ENCODE measurements at regions not wholly inside any gene's neighbourhood (a gene's known extent, or its start where the extent isn't known, plus 50 kb on each side); places are given as distances from the start of the nearest gene placed in this dataset.
A peak's percentile ranks its signal among the peaks of the same experiment; 100 is the strongest.
"Not testable (repeated sequence)": the region's sequence is repeated elsewhere in the genome, so short reads cannot be mapped to it uniquely, and the experiment has no call there.

DNA sequence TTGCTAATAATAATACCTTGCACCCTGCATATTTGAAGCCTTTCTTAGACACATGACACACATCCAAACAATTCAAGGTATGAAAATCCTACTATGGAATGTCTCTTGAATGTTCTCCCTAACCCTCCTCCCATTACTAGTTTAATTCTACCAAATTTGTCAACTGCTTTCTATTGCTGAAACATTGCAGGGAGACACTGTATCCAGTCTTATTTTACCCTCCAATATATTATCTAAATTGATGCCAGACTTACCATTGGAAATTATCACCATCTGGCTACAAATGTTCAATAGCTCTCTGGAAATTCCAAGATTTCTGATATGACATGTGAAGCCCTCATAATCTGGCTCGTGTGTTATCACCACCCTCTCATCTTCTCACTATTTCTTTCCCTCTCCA, 1027.3 kb upstream of the CITED2 start:
- no peak for DNase-seq
- ATAC-seq (ENCODE audit: poor library complexity), result no peak
- intact Hi-C loops (cut with DNase I), result no loop called here

DNA sequence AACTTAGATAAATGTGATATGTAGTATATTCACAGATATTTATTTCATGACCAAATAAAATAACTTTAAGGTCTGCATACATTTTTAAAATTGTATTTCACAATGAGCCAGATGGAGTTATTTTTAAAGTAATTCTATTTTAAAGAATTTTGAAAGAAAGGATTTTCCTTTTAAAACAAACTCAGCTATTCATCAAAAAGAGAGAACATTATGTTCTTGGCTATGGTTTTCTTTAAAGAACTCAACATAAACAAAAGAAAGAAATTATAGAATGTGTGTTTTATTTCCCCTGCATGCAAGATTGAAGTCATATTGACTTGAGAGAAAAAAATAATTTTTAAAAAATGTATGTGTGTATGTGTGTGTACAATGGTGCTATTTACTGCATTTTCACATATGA, 1023.6 kb upstream of the CITED2 start:
- intact Hi-C loops (cut with DNase I), result no loop called here
- ATAC-seq (ENCODE audit: poor library complexity), result no peak
- no peak for DNase-seq

DNA sequence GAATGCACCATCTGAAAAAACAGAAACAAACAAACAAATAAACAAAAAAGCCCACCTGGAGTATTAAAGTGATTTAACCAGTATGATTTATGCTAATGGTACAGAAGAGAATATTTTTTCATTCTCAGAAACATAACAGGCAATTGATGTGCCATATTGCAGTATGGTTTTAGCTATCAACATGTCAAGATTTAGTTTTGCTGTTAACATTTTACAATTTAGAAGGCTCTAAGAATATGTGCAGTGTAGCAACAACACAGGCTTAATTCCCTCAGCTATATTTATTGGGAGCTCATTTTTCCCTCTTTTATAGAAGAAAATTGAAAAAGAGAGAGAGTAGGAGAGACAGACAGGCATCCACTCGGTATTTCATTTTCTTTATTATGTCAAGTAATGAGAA, 1022.7 kb upstream of the CITED2 start:
- ATAC-seq (ENCODE audit: poor library complexity), result no peak
- intact Hi-C loops (cut with DNase I), result no loop called here
- no peak for DNase-seq

DNA sequence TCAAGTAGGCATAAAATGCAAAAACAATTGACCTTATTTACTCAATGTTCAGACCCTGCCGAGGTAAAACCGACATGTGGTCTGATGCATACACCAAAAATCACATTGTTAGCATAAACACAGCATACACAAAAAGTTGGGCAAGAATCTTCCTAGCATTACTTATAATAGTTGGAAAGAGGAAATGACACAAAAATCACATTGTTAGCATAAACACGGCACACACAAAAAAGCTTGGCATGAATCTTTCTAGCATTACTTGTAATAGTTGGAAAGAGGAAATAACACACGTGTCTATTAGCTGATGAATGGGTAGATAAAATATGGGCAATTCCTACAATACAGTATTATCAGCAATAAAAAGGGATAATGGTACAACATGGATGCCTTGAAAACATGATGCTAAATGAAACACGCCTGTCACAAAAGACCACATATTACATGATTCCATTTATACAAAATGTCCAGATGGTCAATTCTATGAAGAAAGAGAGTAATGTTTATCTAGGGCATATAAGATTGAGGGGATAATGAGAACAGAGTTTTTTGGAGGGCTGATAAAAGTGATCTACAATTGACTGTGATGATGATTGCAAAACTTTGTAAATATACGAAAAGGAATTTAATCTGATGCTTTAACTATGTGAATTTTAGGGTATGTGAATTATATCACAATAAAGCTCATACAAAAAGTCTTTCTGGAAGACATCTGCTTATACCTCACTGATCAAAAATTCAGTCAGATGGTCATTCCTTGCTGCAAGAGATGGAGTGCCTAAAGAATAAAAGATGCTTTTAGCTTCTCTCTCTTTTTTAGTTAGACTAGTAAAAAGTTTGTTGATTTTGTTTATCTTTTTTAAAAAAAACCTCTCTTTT, 1019.5 kb upstream of the CITED2 start:
- no peak for DNase-seq
- intact Hi-C loops (cut with DNase I), result no loop called here
- ATAC-seq (ENCODE audit: poor library complexity), result no peak

DNA sequence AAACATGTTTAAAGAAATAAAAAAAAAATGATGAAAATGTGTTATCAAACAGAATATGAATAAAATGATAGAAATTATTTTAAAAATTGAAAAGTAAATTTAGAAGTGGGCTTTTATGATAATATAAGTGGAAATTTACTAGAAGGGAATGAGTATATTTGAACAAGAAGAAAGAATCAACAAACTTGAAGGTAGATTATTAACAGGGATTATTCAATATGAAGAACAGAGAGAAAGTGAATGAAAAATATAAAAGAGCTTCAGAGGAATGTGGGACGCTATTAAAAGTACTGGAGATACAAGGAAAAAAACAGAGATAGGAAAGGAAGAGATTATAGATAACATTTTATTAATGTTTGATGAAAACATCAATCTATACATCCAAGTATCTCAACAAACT, 1014.4 kb upstream of the CITED2 start:
- DNase-seq (no peak), ATAC-seq (ENCODE audit: poor library complexity) (no peak)
- intact Hi-C loops (cut with DNase I), result no loop called here

DNA sequence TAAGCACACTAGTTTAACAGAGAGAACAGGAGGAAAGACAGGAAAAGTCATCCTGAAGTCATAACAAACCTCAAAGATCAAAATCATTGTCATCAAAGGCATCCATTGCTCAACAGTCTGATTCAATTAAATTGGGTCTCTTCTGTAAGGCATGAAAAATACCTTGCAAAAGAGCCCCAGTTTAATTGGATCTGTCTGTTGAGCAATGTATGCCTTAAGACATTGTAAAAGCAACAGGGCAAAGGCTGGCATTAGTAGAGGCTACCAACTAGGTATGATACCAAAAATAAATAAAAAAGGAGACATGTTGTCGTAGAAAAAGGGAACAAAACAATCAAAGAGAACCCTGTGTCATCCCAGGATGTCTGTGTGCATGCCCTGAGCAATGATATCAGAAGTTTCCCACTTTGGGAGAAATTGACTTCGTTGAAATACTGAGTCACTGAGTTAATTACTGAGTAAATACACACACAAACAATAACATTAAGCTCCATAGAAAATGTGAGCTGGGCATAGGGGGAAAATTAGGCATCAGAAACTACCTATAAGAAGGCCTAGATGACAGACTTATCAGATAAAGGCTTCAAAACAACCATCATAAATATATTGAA, 1013.8 kb upstream of the CITED2 start:
- no peak for DNase-seq

DNA sequence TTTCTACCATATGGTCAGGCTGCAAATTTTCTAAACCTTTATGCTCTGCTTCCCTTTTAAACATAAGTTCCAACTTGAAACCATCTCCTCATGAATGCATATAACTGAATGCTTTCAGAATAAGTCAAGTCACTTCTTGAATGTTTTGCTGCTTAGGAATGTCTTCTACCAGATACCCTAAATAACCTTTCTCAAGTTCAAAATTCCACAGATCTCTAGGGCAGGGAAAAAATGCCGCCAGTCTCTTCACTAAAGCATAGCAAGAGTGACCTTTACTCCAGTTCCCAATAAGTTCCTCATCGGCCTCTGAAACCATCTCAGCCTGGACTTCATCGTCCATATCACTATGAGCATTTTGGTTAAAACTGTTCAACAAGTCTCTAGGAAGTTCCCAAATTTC, 1011.2 kb upstream of the CITED2 start:
- ATAC-seq (ENCODE audit: poor library complexity), result no peak

More for the DNA sequence above, 1013.8 kb upstream of the CITED2 start:
- intact Hi-C loops (cut with DNase I), result no loop called here
- no peak for ATAC-seq (ENCODE audit: poor library complexity)

DNA sequence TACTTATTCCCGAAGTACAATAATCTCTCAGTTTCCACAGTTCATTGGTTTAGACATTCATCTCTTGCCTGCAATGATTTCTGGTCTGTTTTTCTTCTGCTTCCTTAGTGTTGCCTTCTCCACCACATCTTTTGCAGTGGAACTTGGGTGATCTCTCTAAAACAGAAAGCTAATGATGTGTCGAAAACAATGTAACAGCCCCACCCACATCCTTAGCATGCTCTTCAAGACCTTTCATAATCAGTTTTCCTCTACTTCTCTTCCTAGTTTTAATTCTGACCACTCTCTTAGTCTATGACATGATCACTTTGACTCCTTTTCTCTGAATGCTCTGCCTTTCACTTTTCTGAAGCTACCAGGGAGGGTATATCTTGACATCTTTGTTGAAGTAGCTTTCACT, 1007.9 kb upstream of the CITED2 start:
- DNase-seq, result no peak
- no peak for ATAC-seq (ENCODE audit: poor library complexity)
- intact Hi-C loops (cut with DNase I), result no loop called here

More for the DNA sequence above, 1011.2 kb upstream of the CITED2 start:
- DNase-seq, result no peak
- intact Hi-C loops (cut with DNase I), result no loop called here

DNA sequence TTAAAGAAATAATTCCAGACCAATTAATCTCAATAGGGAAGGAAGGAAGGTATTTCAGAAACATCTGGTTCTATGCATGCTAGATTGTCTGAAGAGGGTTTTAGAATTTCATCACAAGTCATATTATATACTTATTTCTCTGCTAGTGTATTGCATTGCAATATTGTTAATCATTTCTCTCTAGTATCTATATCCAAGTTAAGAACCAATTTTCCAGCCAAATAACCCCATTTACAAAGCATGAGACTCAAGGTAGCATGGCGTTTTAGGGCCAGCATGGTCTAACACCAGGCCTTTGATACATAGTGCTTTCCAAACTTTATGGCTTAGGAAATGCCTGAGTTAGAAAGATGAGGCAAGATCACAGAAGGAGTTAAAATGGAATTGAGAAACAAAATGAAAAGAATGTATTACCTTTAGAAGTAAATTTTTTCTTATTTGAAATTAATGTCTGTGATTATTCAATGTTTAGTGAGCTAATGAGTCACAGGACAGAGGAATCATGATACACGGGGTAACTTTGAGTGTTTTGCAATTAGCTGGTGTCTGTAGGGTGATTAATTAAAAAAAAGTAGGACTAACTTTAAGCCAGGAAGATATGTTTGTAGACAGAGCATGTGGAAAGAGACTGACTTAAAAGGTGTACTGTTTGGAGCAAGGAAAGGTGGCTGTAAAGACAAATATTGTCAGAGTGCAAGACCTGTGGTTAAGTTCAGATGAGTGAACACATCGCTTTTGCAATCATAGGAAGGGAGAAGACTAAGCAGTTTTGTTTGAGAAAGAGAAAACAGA, 1006.2 kb upstream of the CITED2 start:
- ATAC-seq (ENCODE audit: poor library complexity), result no peak
- DNase-seq, result no peak
- intact Hi-C loops (cut with DNase I), result no loop called here

DNA sequence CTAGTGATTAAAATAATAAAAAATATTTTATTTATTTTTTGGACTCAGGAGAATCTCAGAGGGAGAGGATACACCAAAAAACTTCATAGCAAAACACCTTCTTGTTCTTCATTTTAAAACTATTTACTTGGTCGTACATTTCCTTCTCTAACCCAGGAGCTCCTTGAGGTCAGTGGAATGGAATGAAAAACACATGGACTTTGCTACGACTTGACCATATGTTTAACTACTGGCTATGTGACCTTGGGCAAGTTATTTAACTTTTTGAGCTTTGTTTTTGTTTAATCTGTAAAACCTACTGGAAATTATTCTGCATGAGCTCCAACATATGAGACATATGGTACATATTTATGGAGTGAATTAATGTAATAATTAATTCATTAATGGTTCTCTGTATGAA, 1005.5 kb upstream of the CITED2 start:
- no peak for DNase-seq
- intact Hi-C loops (cut with DNase I), result no loop called here
- no peak for ATAC-seq (ENCODE audit: poor library complexity)

DNA sequence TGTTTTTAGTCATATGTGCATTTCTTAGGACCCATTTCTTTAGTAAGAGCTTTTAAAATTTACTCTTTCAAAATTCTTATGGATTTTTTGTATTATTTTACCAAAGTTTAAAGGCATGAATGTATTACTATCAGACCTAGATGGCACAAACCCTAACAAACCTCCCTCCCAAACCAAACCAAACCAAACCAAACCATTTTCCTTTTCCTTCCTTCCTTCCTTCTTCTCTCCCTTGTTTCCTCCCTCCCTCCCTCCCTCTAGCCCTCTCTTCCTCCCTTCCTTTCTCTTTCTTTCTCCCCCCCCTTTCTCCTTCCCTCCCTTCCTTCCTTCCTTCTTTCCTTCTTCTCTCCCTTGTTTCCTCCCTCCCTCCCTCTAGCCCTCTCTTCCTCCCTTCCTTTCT, 1001.8 kb upstream of the CITED2 start:
- ATAC-seq (ENCODE audit: poor library complexity), result no peak
- intact Hi-C loops (cut with DNase I), result no loop called here
- DNase-seq, result no peak

DNA sequence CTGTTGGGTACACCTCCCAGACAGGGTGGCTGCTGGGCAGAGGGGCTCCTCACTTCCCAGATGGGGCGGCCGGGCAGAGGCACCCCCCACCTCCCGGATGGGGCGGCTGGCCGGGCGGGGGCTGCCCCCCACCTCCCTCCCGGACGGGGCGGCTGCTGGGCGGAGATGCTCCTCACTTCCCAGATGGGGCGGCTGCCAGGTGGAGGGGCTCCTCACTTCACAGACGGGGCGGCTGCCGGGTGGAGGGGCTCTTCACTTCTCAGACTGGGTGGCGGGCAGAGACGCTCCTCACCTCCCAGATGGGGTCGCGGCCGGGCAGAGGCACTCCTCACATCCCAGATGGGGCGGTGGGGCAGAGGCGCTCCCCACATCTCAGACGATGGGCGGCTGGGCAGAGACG, 999.3 kb upstream of the CITED2 start:
- ATAC-seq (ENCODE audit: poor library complexity); DNase-seq; intact Hi-C loops (cut with DNase I): not testable (repeated sequence)

DNA sequence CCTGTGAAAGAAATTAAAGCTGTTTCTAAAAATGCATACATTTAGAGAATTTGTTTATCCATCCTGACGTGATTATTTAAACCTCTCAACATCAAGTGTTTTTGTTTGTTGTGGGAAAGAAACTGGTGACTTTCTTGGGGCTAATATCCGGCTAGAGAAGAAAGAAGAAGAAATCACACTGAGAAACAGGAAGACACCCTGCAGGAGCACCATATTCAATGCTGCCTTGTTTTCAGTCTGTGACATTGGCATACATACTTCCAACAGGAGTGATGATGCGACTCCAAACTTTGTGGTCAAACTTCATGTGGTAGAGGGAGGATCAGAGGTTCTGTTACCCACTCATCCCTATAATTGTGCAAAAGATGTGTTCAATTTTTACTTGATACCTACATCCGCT, 997.6 kb upstream of the CITED2 start:
- DNase-seq, result no peak
- intact Hi-C loops (cut with DNase I), result no loop called here
- no peak for ATAC-seq (ENCODE audit: poor library complexity)

DNA sequence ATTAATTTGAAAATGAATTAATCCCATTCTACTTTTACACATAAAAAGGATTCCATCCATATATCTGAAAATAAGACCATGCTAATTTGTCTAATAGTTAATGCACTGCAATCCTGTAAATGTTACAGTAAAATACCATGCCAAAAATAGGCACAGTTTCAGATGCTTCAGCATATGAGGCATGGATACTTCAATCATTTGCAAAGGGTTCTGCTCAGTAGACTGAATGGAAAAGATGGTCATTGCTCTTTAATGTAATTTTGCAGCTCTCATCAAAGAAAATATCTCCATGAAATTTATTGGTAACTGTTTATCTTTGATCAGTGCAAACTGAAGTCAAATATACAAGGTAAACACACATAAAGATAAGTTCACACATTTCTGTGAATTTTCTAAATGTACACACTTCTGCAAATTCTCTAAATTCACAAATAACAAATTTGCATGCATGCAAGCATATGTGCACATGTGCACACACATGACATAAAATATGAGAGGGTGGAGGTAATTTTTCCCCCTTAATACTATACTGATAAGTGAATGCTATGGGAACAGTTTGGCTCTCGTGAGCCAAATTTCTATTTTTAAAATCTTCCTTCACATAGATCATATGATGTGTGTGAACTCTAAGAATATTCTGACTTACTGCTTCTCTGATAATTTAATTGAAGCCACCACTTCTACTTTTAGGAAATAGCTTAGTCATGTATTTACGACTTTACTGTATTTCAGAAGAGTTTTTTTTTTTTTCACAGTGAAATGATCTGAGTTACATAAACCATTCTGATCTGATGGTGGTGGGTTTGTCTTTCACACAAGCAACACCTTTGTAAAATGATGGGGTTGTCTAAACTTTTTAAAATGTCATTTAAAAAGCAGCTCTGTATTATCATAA, 996.8 kb upstream of the CITED2 start:
- DNase-seq (no peak), ATAC-seq (ENCODE audit: poor library complexity) (peak; percentile 45)
- intact Hi-C loops (cut with DNase I), result no loop called here

DNA sequence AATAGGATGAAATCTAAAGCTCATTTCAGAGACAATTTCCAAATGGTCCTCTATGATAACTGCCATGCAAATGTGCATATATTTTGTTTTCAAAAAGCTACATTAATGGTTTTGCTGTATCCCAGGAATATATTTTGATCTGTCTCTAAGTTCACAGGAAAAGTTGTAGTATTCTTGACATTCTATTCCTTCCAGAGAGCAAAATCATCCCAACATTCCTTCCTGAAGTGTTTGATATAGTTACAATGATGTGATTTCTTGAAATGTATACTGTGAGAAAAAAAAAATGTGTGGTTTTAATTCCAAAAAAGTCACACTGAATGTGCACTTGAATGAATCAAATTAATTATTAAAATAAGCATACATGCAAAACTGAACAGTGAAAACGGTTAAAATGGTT, 996.0 kb upstream of the CITED2 start:
- intact Hi-C loops (cut with DNase I), result no loop called here
- DNase-seq, result no peak
- ATAC-seq (ENCODE audit: poor library complexity), result no peak

DNA sequence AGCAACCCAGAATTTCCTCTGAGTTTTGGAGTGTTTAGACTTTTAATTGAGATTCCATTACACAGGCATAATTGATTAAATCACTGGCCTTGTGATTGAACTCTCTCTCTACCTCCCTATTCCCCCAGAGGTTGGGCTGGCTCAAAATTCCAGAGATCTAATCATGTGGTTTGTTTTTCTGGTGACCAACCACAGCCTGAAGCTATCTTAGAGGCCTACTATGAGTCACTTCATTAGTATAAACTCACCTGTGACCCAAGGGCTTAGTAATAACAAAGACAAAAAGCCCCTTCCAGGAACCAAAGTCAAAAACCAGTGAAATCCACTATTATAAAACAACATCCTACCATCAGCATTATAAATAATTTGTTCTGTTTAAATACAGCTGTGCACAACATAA, 992.5 kb upstream of the CITED2 start:
- ATAC-seq (ENCODE audit: poor library complexity) (no peak), DNase-seq (no peak)
- intact Hi-C loops (cut with DNase I), result no loop called here

DNA sequence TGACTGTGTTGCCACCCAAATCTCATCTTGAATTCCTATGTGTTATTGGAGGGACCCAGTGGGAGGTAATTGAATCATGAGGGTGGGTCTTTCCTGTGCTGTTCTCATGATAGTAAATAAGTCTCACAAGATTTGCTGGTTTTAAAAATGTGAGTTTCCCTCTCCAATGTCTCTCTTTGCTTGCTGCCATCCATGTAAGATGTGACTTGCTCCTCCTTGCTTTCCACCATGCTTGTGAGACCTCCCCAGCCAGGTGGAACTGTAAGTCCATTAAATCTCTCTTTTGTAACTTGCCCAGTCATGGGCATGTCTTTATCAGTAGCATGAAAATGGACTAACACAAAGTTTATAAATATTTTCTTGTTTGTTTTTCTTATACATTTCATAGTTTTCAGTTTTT, 990.5 kb upstream of the CITED2 start:
- ATAC-seq (ENCODE audit: poor library complexity) (no peak), DNase-seq (no peak)
- intact Hi-C loops (cut with DNase I), result no loop called here

DNA sequence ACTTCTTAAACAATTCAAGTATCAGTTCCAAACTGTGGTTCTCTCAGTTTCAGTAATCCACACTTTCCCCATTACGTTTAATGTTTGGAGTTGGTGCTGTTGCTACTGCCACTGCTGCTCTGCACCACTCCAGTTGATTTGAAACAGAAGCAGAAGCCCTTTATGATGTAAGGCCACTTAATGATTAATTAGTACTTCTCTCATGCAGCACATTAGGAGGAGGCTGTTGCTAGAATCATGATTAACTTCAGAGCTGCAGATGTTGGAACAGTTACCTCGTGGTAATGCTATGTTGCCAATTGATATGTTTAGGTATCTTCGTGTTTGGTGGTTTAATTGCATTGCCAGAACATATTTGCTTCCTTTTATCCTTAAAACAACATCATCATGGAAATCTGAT, 986.2 kb upstream of the CITED2 start:
- no peak for DNase-seq
- ATAC-seq (ENCODE audit: poor library complexity), result no peak
- intact Hi-C loops (cut with DNase I), result no loop called here

DNA sequence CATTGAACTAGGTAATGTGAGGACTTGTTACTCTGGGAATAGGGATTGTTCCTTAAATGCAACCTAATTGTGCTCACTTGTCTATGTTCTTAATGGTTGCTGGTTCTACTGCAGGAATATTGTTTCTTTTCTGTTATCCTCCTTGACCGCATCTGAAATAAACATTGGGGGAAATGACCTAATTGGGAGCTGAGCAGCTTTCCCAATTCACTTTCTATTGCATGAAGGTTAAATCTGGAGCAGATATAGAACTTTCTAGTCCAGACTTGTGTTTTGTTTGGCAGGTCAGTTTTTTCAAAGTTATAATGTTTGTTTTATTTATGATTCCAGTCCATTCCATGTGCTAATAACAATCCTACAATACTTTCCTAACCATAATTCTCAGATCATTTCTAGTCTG, 981.0 kb upstream of the CITED2 start:
- DNase-seq (no peak), ATAC-seq (ENCODE audit: poor library complexity) (no peak)
- intact Hi-C loops (cut with DNase I), result no loop called here
